Naive thymus-derived CD4-positive, alpha-beta T cell (primary cell): ENCODE measurements at regions not wholly inside any gene's neighbourhood (a gene's known extent, or its start where the extent isn't known, plus 50 kb on each side); places are given as distances from the start of the nearest gene placed in this dataset.
A peak's percentile ranks its signal among the peaks of the same experiment; 100 is the strongest.

Experiments
- ATAC-seq: fragments of 150-1000 bp; cut with Tn5 transposase; 2 replicates; pipeline ENCODE4 v1.10.0; 2021; ENCODE audit warnings: mild to moderate bottlenecking, moderate library complexity
- CTCF ChIA-PET: fragments of 350-600 bp; sonication (Branson Sonifier 250); formaldehyde crosslinking; loops from one replicate; lab custom pipeline; 2021; ENCODE audit warnings: antibody characterized with exemption; lab: Charles Lee
- POLR2A ChIA-PET: fragments of 350-600 bp; sonication (Branson Sonifier 250); formaldehyde crosslinking; loops from one replicate; lab custom pipeline; 2021; ENCODE audit warnings: antibody characterized with exemption, inconsistent platforms; lab: Charles Lee
- DNase-seq, 9 donors: peaks; one replicate each; pipeline versions ENCODE4 v3.0.0 to v3.0.0-alpha.2; 2020 to 2022; ENCODE audit warnings: mixed read lengths in 1 of 9
- H3K27ac ChIP-seq: one replicate; pipeline ENCODE4 v1.7.0; 2013; ENCODE audit warnings: mild to moderate bottlenecking, low read depth, low read length, moderate library complexity
- H3K27me3 ChIP-seq, 2 donors: one replicate each; pipeline ENCODE4 v1.7.0; 2013; ENCODE audit warnings: low read length in 2 of 2, mild to moderate bottlenecking in 2 of 2, moderate library complexity in 2 of 2; ENCODE audit not compliant: control insufficient read depth in 2 of 2, insufficient read depth in 2 of 2
- H3K36me3 ChIP-seq, 3 experiments: 1 replicate in 2 of 3; 2 replicates in 1 of 3; pipeline ENCODE4 v1.7.0; 2013; ENCODE audit warnings: low read length in 3 of 3, mild to moderate bottlenecking in 3 of 3, moderate library complexity in 1 of 3; ENCODE audit not compliant: insufficient read depth in 3 of 3, control insufficient read depth in 2 of 3
- H3K4me1 ChIP-seq, 2 donors: one replicate each; pipeline ENCODE4 v1.7.0; 2013; ENCODE audit warnings: low read length in 2 of 2, mild to moderate bottlenecking in 2 of 2, moderate library complexity in 1 of 2; ENCODE audit not compliant: control insufficient read depth in 2 of 2, insufficient read depth in 2 of 2
- H3K4me3 ChIP-seq: 2 replicates; pipeline ENCODE4 v1.7.0; 2013; ENCODE audit warnings: mild to moderate bottlenecking, low read length
- H3K9me3 ChIP-seq, 3 experiments: 1 replicate in 2 of 3; 2 replicates in 1 of 3; pipeline ENCODE4 v1.7.0; 2013; ENCODE audit warnings: low read length in 3 of 3; ENCODE audit not compliant: control insufficient read depth in 2 of 3
- H3K27ac Mint-ChIP-seq, 9 donors: one replicate each; pipeline ENCODE4 v1.8.0; 2020 to 2022; ENCODE audit warnings: mixed read lengths in 9 of 9, mild to moderate bottlenecking in 8 of 9, moderate library complexity in 5 of 9, inconsistent platforms in 2 of 9
- H3K27me3 Mint-ChIP-seq, 5 donors: one replicate each; pipeline ENCODE4 v1.8.0; 2021 to 2022; ENCODE audit warnings: mixed read lengths in 5 of 5, mild to moderate bottlenecking in 1 of 5
- H3K36me3 Mint-ChIP-seq, 5 donors: one replicate each; pipeline ENCODE4 v1.8.0; 2020 to 2022; ENCODE audit warnings: mixed read lengths in 5 of 5, mild to moderate bottlenecking in 3 of 5, inconsistent platforms in 1 of 5
- H3K4me1 Mint-ChIP-seq, 7 donors: one replicate each; pipeline ENCODE4 v1.8.0; 2020 to 2022; ENCODE audit warnings: mixed read lengths in 7 of 7, mild to moderate bottlenecking in 3 of 7, inconsistent platforms in 1 of 7
- H3K4me3 Mint-ChIP-seq, 10 donors: one replicate each; pipeline ENCODE4 v1.8.0; 2020 to 2022; ENCODE audit warnings: mild to moderate bottlenecking in 10 of 10, mixed read lengths in 10 of 10, moderate library complexity in 6 of 10, inconsistent platforms in 2 of 10
- H3K9me3 Mint-ChIP-seq, 11 donors: one replicate each; pipeline ENCODE4 v1.8.0; 2020 to 2022; ENCODE audit warnings: mixed read lengths in 11 of 11, mild to moderate bottlenecking in 4 of 11, inconsistent platforms in 1 of 11, moderate library complexity in 1 of 11
- intact Hi-C, 2 donors: fragments of 100-400 bp; cut with micrococcal nuclease; formaldehyde crosslinking; loops; one replicate each; pipeline ENCODE4 v1.15.1; 2023

- ChIA-PET POLR2A (no interaction called here), CTCF (no interaction called here)
- no peaks in the 10 kb centered on the region for H3K9me3 ChIP-seq
- Mint-ChIP-seq H3K27ac (no peak overlapping the region), H3K4me1 (no peaks in the 10 kb centered on the region), H3K27me3 (peaks cover 17 to 44% (median 27%) of the 10 kb centered on the region in 5 donors), H3K9me3 (peaks cover 0 to 5% (median 0%) of the 10 kb centered on the region in 11 donors), H3K36me3 (no peaks in the 10 kb centered on the region), H3K4me3 (no peak overlapping the region)
- H3K27ac ChIP-seq, result no peak overlapping the region
- H3K27me3 ChIP-seq, result no peaks in the 10 kb centered on the region
- H3K4me3 ChIP-seq, result no peak overlapping the region
- no peaks in the 10 kb centered on the region for H3K36me3 ChIP-seq
- no peak for ATAC-seq
- no peak for DNase-seq
- no peaks in the 10 kb centered on the region for H3K4me1 ChIP-seq
- intact Hi-C loops, result no loop called here
Measured at GRCh38 chr3:124395584-124396338, 334.5 kb upstream of the UMPS start.

- DNase-seq (no peak), ATAC-seq (no peak)
- POLR2A ChIA-PET, result no interaction called here
- intact Hi-C loops, result no loop called here
- Mint-ChIP-seq H3K27me3 (peaks cover 11 to 40% (median 21%) of the 10 kb centered on the region in 5 donors), H3K36me3 (no peaks in the 10 kb centered on the region), H3K4me3 (no peak overlapping the region), H3K9me3 (peaks cover 0 to 5% (median 0%) of the 10 kb centered on the region in 11 donors), H3K27ac (no peak overlapping the region), H3K4me1 (no peaks in the 10 kb centered on the region)
- H3K4me3 ChIP-seq, result no peak overlapping the region
- H3K27me3 ChIP-seq, result no peaks in the 10 kb centered on the region
- CTCF ChIA-PET, result no interaction called here
- no peak overlapping the region for H3K27ac ChIP-seq
- H3K9me3 ChIP-seq, result no peaks in the 10 kb centered on the region
- no peaks in the 10 kb centered on the region for H3K4me1 ChIP-seq
- no peaks in the 10 kb centered on the region for H3K36me3 ChIP-seq
Measured at GRCh38 chr3:124396339-124396950, 333.8 kb upstream of the UMPS start.

GRCh38 chr3:124397088-124397487 is 333.2 kb upstream of the UMPS start:
- H3K27me3 ChIP-seq, result no peaks in the 10 kb centered on the region
- DNase-seq (no peak), ATAC-seq (no peak)
- no peaks in the 10 kb centered on the region for H3K4me1 ChIP-seq
- no peaks in the 10 kb centered on the region for H3K36me3 ChIP-seq
- no peak overlapping the region for H3K27ac ChIP-seq
- ChIA-PET CTCF (no interaction called here), POLR2A (no interaction called here)
- Mint-ChIP-seq H3K9me3 (peaks cover 0 to 5% (median 0%) of the 10 kb centered on the region in 11 donors), H3K27ac (no peak overlapping the region), H3K27me3 (peaks cover 11 to 44% (median 21%) of the 10 kb centered on the region in 5 donors), H3K36me3 (no peaks in the 10 kb centered on the region), H3K4me3 (no peak overlapping the region), H3K4me1 (no peaks in the 10 kb centered on the region)
- H3K9me3 ChIP-seq, result no peaks in the 10 kb centered on the region
- H3K4me3 ChIP-seq, result no peak overlapping the region
- intact Hi-C loops, result no loop called here

- H3K4me1 Mint-ChIP-seq, result no peaks in the 10 kb centered on the region
- POLR2A ChIA-PET, result no interaction called here
Measured at GRCh38 chr3:124398594-124398993, 331.7 kb upstream of the UMPS start.

GRCh38 chr3:124401843-124402242 is 328.4 kb upstream of the UMPS start:
- ChIA-PET CTCF (no interaction called here), POLR2A (no interaction called here)
- H3K4me3 Mint-ChIP-seq, result no peak overlapping the region
- no peaks in the 10 kb centered on the region for H3K36me3 Mint-ChIP-seq
- Histone ChIP-seq H3K4me1 (no peaks in the 10 kb centered on the region), H3K9me3 (no peaks in the 10 kb centered on the region), H3K27me3 (no peaks in the 10 kb centered on the region), H3K4me3 (no peak overlapping the region), H3K27ac (no peak overlapping the region), H3K36me3 (no peaks in the 10 kb centered on the region)
- ATAC-seq (no peak), DNase-seq (no peak)
- peak overlapping the region in 1 of 9 donors; percentile 43 for H3K27ac Mint-ChIP-seq
- no peaks in the 10 kb centered on the region for H3K4me1 Mint-ChIP-seq
- peaks cover 10 to 43% (median 19%) of the 10 kb centered on the region in 5 donors for H3K27me3 Mint-ChIP-seq
- H3K9me3 Mint-ChIP-seq, result peaks cover 0 to 4% (median 0%) of the 10 kb centered on the region in 11 donors
- intact Hi-C loops, result no loop called here

More at GRCh38 chr3:124398594-124398993, 331.7 kb upstream of the UMPS start:
- H3K27ac ChIP-seq, result no peak overlapping the region
- no peaks in the 10 kb centered on the region for H3K4me1 ChIP-seq
- Mint-ChIP-seq H3K4me3 (no peak overlapping the region), H3K9me3 (peaks cover 0 to 5% (median 0%) of the 10 kb centered on the region in 11 donors), H3K27me3 (peaks cover 11 to 46% (median 28%) of the 10 kb centered on the region in 5 donors), H3K27ac (no peak overlapping the region), H3K36me3 (no peaks in the 10 kb centered on the region)
- DNase-seq (no peak), ATAC-seq (no peak)
- CTCF ChIA-PET, result no interaction called here
- H3K9me3 ChIP-seq, result no peaks in the 10 kb centered on the region
- intact Hi-C loops, result no loop called here
- no peaks in the 10 kb centered on the region for H3K36me3 ChIP-seq
- no peak overlapping the region for H3K4me3 ChIP-seq
- H3K27me3 ChIP-seq, result no peaks in the 10 kb centered on the region

- intact Hi-C loops, result no loop called here
- Mint-ChIP-seq H3K4me1 (no peaks in the 10 kb centered on the region), H3K27ac (no peak overlapping the region), H3K9me3 (peaks cover 0 to 4% (median 0%) of the 10 kb centered on the region in 11 donors), H3K36me3 (no peaks in the 10 kb centered on the region), H3K27me3 (peaks cover 10 to 40% (median 19%) of the 10 kb centered on the region in 5 donors), H3K4me3 (no peak overlapping the region)
- POLR2A ChIA-PET, result no interaction called here
- no peaks in the 10 kb centered on the region for H3K36me3 ChIP-seq
- CTCF ChIA-PET, result no interaction called here
- ATAC-seq (no peak), DNase-seq (no peak)
- H3K27ac ChIP-seq, result no peak overlapping the region
- no peak overlapping the region for H3K4me3 ChIP-seq
- no peaks in the 10 kb centered on the region for H3K9me3 ChIP-seq
- H3K4me1 ChIP-seq, result no peaks in the 10 kb centered on the region
- no peaks in the 10 kb centered on the region for H3K27me3 ChIP-seq
Measured at GRCh38 chr3:124402791-124403190, 327.5 kb upstream of the UMPS start.

- Mint-ChIP-seq H3K36me3 (no peaks in the 10 kb centered on the region), H3K27ac (no peak overlapping the region), H3K4me3 (no peak overlapping the region), H3K27me3 (peaks cover 10 to 29% (median 21%) of the 10 kb centered on the region in 5 donors), H3K4me1 (no peaks in the 10 kb centered on the region), H3K9me3 (peaks cover 0 to 4% (median 0%) of the 10 kb centered on the region in 11 donors)
- POLR2A ChIA-PET, result no interaction called here
- no peaks in the 10 kb centered on the region for H3K27me3 ChIP-seq
- ATAC-seq, result no peak
- intact Hi-C loops, result no loop called here
- H3K27ac ChIP-seq, result no peak overlapping the region
- CTCF ChIA-PET, result no interaction called here
- no peak for DNase-seq
- no peak overlapping the region for H3K4me3 ChIP-seq
- H3K4me1 ChIP-seq, result no peaks in the 10 kb centered on the region
- no peaks in the 10 kb centered on the region for H3K36me3 ChIP-seq
- no peaks in the 10 kb centered on the region for H3K9me3 ChIP-seq
Measured at GRCh38 chr3:124404621-124405020, 325.6 kb upstream of the UMPS start.
